ENCODE measurements at regions not wholly inside any gene's neighbourhood (a gene's known extent, or its start where the extent isn't known, plus 50 kb on each side); places are given as distances from the start of the nearest gene placed in this dataset.

DNA sequence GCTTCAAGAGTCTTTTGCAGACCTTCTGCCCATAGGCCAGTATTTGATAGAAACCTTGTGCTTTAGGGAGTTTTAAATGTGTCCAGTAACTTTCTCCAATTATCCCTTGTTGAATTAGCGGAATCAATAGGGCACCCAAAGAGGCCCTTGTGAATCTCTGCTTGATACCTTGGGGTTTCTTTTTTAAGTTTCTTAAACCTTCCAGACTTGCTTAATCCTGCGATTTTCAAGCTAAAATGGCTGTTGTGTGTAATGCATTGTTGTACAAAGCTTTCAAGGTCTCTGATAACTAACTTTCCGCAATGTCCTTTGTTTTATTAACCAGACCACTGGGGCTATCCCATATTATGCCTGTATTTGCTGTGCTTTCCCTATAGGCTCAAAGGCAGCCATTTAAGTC lies 577.4 kb upstream of the RORB start:
- Histone ChIP-seq H4K20me1 (ENCODE audit: insufficient read depth, low read length) (no peaks in the 10 kb centered on the region), H2BK5ac (ENCODE audit: low read depth, low read length, poor library complexity, severe bottlenecking) (no peak overlapping the region), H3K4me2 (ENCODE audit: low read depth, low read length) (no peak overlapping the region), H3K9me1 (ENCODE audit: insufficient read depth, low read length) (no peaks in the 10 kb centered on the region), H3K36me3 (ENCODE audit: control insufficient read depth, insufficient read depth, low read length) (no peaks in the 10 kb centered on the region), H2AFZ (replicated peaks; ENCODE audit: low read length, poor library complexity) (no peak overlapping the region), H2AK5ac (ENCODE audit: low read depth, low read length) (no peak overlapping the region), H2BK120ac (ENCODE audit: low read depth, low read length) (no peak overlapping the region), H2BK20ac (ENCODE audit: low read depth, low read length) (no peak overlapping the region), H3K79me1 (ENCODE audit: low read depth in 1 of 2, low read length in 2 of 2) (no peaks in the 10 kb centered on the region), H4K8ac (ENCODE audit: low read depth in 2 of 2, low read length in 2 of 2) (no peak overlapping the region), H2AK9ac (replicated peaks; ENCODE audit: low read depth, low read length, poor library complexity) (no peak overlapping the region), H3K56ac (ENCODE audit: extremely low read depth, insufficient read depth, low read length) (no peak overlapping the region), H3K4ac (ENCODE audit: low read depth, low read length) (no peak overlapping the region), H2BK15ac (ENCODE audit: low read depth, low read length) (no peak overlapping the region), H3K4me1 (ENCODE audit: control insufficient read depth, insufficient read depth, low read length) (no peaks in the 10 kb centered on the region), H3K23ac (ENCODE audit: low read depth, low read length) (no peak overlapping the region), H4K91ac (ENCODE audit: insufficient read depth, low read depth, low read length) (no peak overlapping the region), H3K27me3 (ENCODE audit: control insufficient read depth, insufficient read depth, low read length) (no peaks in the 10 kb centered on the region), H3K9ac (ENCODE audit: low read depth, low read length) (no peak overlapping the region), H3K18ac (ENCODE audit: low read depth, low read length) (no peak overlapping the region), H3K4me3 (ENCODE audit: insufficient read depth, low read depth, low read length) (no peak overlapping the region), H3K9me3 (ENCODE audit: control insufficient read depth, insufficient read depth, low read length) (no peaks in the 10 kb centered on the region; the same call in 1 of the 2 replicates), H4K5ac (ENCODE audit: low read depth, low read length) (no peak overlapping the region), H3K14ac (replicated peaks; ENCODE audit: low read depth, low read length) (no peak overlapping the region), H3K27ac (ENCODE audit: insufficient read depth, low read length) (no peak overlapping the region)
- POLR2A ChIA-PET (ENCODE audit: unreplicated experiment) = no interaction called here
- no peak for ATAC-seq (ENCODE audit: low read depth)
- no TSS peak for BruUV-seq (replicated peaks)
- intact Hi-C loops (cut with micrococcal nuclease) = loop anchor here (10.0 kb wide), 1 partner anchor 235 kb away; no protein-coding TSS in a partner anchor
- CTCF ChIA-PET = no interaction called here
- dilution Hi-C loops (cut with HindIII; ENCODE audit: low sequenced_read_pairs, unreplicated experiment) = no loop called here
- in situ Hi-C loops (cut with MboI; ENCODE audit: low sequenced_read_pairs) = no loop called here
- WGBS, 2 experiments (ENCODE audit: extremely low coverage in 2 of 2, insufficient read length in 1 of 2) = no CpG with 5 or more reads among the region's 3 CpGs
- DNase-seq = no peak
- TF ChIP-seq RFX5 (IDR thresholded peaks at IDR 0.05; ENCODE audit: low read depth, low read length) (no peak), BHLHE40 (IDR thresholded peaks at IDR 0.05; ENCODE audit: low read depth, low read length) (no peak), RCOR1 (IDR thresholded peaks at IDR 0.05; ENCODE audit: insufficient replicate concordance, low read length) (no peak), NFE2L2 (IDR thresholded peaks at IDR 0.05; ENCODE audit: low read depth, low read length) (no peak), MAZ (IDR thresholded peaks at IDR 0.05; ENCODE audit: borderline replicate concordance, low read depth, low read length) (no peak), CHD1 (IDR thresholded peaks at IDR 0.05; ENCODE audit: low read depth, low read length) (no peak), MAFK (IDR thresholded peaks at IDR 0.05; ENCODE audit: low read depth, low read length) (no peak), SMC3 (IDR thresholded peaks at IDR 0.05; ENCODE audit: low read depth, low read length) (no peak), FOS (IDR thresholded peaks at IDR 0.05; ENCODE audit: low read depth, low read length) (no peak), RAD21 (IDR thresholded peaks at IDR 0.05; ENCODE audit: low read length) (no peak), CEBPB (IDR thresholded peaks at IDR 0.05; ENCODE audit: low read depth, low read length) (no peak), MXI1 (IDR thresholded peaks at IDR 0.05; ENCODE audit: borderline replicate concordance, low read depth, low read length) (no peak), POLR2A (IDR thresholded peaks at IDR 0.05; ENCODE audit: low read depth, low read length) (no peak)
- TF ChIP-seq, protein P1, sequence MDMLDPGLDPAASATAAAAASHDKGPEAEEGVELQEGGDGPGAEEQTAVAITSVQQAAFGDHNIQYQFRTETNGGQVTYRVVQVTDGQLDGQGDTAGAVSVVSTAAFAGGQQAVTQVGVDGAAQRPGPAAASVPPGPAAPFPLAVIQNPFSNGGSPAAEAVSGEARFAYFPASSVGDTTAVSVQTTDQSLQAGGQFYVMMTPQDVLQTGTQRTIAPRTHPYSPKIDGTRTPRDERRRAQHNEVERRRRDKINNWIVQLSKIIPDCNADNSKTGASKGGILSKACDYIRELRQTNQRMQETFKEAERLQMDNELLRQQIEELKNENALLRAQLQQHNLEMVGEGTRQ (IDR thresholded peaks at IDR 0.05; ENCODE audit: low read depth, low read length) = no peak
- TF ChIP-seq, protein P2, sequence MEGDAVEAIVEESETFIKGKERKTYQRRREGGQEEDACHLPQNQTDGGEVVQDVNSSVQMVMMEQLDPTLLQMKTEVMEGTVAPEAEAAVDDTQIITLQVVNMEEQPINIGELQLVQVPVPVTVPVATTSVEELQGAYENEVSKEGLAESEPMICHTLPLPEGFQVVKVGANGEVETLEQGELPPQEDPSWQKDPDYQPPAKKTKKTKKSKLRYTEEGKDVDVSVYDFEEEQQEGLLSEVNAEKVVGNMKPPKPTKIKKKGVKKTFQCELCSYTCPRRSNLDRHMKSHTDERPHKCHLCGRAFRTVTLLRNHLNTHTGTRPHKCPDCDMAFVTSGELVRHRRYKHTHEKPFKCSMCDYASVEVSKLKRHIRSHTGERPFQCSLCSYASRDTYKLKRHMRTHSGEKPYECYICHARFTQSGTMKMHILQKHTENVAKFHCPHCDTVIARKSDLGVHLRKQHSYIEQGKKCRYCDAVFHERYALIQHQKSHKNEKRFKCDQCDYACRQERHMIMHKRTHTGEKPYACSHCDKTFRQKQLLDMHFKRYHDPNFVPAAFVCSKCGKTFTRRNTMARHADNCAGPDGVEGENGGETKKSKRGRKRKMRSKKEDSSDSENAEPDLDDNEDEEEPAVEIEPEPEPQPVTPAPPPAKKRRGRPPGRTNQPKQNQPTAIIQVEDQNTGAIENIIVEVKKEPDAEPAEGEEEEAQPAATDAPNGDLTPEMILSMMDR (conservative IDR thresholded peaks at IDR 0.05; ENCODE audit: low read depth, low read length) = no peak
- TF ChIP-seq, protein P3, sequence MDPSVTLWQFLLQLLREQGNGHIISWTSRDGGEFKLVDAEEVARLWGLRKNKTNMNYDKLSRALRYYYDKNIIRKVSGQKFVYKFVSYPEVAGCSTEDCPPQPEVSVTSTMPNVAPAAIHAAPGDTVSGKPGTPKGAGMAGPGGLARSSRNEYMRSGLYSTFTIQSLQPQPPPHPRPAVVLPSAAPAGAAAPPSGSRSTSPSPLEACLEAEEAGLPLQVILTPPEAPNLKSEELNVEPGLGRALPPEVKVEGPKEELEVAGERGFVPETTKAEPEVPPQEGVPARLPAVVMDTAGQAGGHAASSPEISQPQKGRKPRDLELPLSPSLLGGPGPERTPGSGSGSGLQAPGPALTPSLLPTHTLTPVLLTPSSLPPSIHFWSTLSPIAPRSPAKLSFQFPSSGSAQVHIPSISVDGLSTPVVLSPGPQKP (IDR thresholded peaks at IDR 0.05; ENCODE audit: borderline replicate concordance, low read depth, low read length) = no peak

Data from IMR-90 (cell line).